ENCODE measurements at regions not wholly inside any gene's neighbourhood (a gene's known extent, or its start where the extent isn't known, plus 50 kb on each side); places are given as distances from the start of the nearest gene placed in this dataset.

GRCh38 chr7:155908385-155908784, 96.1 kb upstream of the SHH start:
- no peaks in the 10 kb centered on the region for H3K27me3 ChIP-seq
- H3K36me3 ChIP-seq: no peaks in the 10 kb centered on the region
- intact Hi-C loops (cut with DNase I; ENCODE audit: low total_unique reads): no loop called here
- H3K4me1 ChIP-seq: no peaks in the 10 kb centered on the region
- no peak overlapping the region for H3K4me3 ChIP-seq
- peaks cover 0 to 15% (median 0%) of the 10 kb centered on the region in 3 donors for H3K9me3 ChIP-seq
- DNase-seq: no peak
- no peak for TF ChIP-seq CTCF (IDR thresholded peaks at IDR 0.05)
- H3K27ac ChIP-seq: no peak overlapping the region

- intact Hi-C loops (cut with DNase I; ENCODE audit: low total_unique reads): no loop called here
- no peak for TF ChIP-seq CTCF (IDR thresholded peaks at IDR 0.05)
- no peaks in the 10 kb centered on the region for H3K36me3 ChIP-seq
- no peak overlapping the region for H3K27ac ChIP-seq
- no peak overlapping the region for H3K4me3 ChIP-seq
- H3K27me3 ChIP-seq: no peaks in the 10 kb centered on the region
- H3K9me3 ChIP-seq: peaks cover 0 to 17% (median 0%) of the 10 kb centered on the region in 3 donors
- no peak for DNase-seq
- H3K4me1 ChIP-seq: no peaks in the 10 kb centered on the region
Observed at GRCh38 chr7:155907450-155908200, 95.4 kb upstream of the SHH start.

GRCh38 chr7:155901176-155901575, 88.9 kb upstream of the SHH start:
- Histone ChIP-seq H3K36me3 (no peaks in the 10 kb centered on the region), H3K27ac (no peak overlapping the region), H3K4me3 (no peak overlapping the region), H3K4me1 (no peaks in the 10 kb centered on the region), H3K27me3 (no peaks in the 10 kb centered on the region), H3K9me3 (peaks cover 0 to 18% (median 16%) of the 10 kb centered on the region in 3 donors)
- intact Hi-C loops (cut with DNase I; ENCODE audit: low total_unique reads): no loop called here
- no peak for DNase-seq
- no peak for TF ChIP-seq CTCF (IDR thresholded peaks at IDR 0.05)

GRCh38 chr7:155899596-155899995, 87.3 kb upstream of the SHH start:
- Histone ChIP-seq H3K4me1 (no peaks in the 10 kb centered on the region), H3K27me3 (no peaks in the 10 kb centered on the region), H3K4me3 (no peak overlapping the region), H3K36me3 (no peaks in the 10 kb centered on the region), H3K27ac (no peak overlapping the region), H3K9me3 (peaks cover 0 to 18% (median 16%) of the 10 kb centered on the region in 3 donors)
- DNase-seq: peak in 1 of 2 donors; percentile 15
- TF ChIP-seq CTCF (IDR thresholded peaks at IDR 0.05): no peak
- intact Hi-C loops (cut with DNase I; ENCODE audit: low total_unique reads): no loop called here

GRCh38 chr7:155897758-155898386, 85.6 kb upstream of the SHH start:
- Histone ChIP-seq H3K4me3 (no peak overlapping the region), H3K27ac (no peak overlapping the region), H3K36me3 (no peaks in the 10 kb centered on the region), H3K27me3 (no peaks in the 10 kb centered on the region), H3K4me1 (no peaks in the 10 kb centered on the region), H3K9me3 (peaks cover 0 to 16% (median 14%) of the 10 kb centered on the region in 3 donors)
- intact Hi-C loops (cut with DNase I; ENCODE audit: low total_unique reads): no loop called here
- peak in 1 of 2 donors; percentile 21 for DNase-seq
- no peak for TF ChIP-seq CTCF (IDR thresholded peaks at IDR 0.05)
